Erythroblast (primary cell): ENCODE measurements at regions not wholly inside any gene's neighbourhood (a gene's known extent, or its start where the extent isn't known, plus 50 kb on each side); places are given as distances from the start of the nearest gene placed in this dataset.

Source experiments
- GATA1 ChIP-seq: IDR thresholded peaks from 2 replicates; pipeline ENCODE4 v1.6.1; 2011; ENCODE audit warnings: low read depth, mild to moderate bottlenecking, control low read depth, low read length, moderate library complexity
- POLR2A ChIP-seq: IDR thresholded peaks from 2 replicates; pipeline ENCODE4 v1.6.1; 2011; ENCODE audit warnings: mild to moderate bottlenecking, low read length

DNA sequence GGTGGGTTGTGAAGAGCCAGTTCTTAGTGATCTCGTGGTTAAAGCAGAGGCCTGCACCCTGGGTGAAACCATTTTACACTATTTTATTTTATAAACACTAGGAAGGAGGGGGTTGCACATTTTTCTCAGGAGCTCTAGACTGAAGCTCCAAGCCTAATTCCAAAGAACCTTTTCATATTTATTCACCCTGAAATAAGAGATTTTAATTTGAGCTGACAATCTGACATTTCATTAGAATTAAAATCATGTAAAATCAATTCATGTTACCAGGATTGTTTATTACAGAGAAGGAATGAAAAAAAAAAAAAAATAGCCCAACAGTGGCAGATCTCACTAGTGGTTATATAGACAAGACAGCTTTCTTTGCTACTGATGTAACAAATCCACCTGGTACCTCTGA, 222.5 kb upstream of the SOX4 start:
- no peak for TF ChIP-seq POLR2A
- TF ChIP-seq GATA1 = no peak
